ENCODE measurements at regions not wholly inside any gene's neighbourhood (a gene's known extent, or its start where the extent isn't known, plus 50 kb on each side); places are given as distances from the start of the nearest gene placed in this dataset.
A peak's percentile ranks its signal among the peaks of the same experiment; 100 is the strongest.

- DNase-seq: peak; percentile 59
- H3K27me3 ChIP-seq (replicated peaks): no peaks in the 10 kb centered on the region
Observed at GRCh38 chr11:27213232-27213660, 149.8 kb downstream of the CCDC34 start.

GRCh38 chr11:27212248-27212780, 150.7 kb downstream of the CCDC34 start:
- in situ Hi-C loops (cut with HindIII; ENCODE audit: low pct_ligation_motif_present, low sequenced_read_pairs): no loop called here
- H3K27ac ChIP-seq: no peak overlapping the region
- H3K4me3 ChIP-seq (ENCODE audit: low read depth, low read length): no peak overlapping the region
- no peaks in the 10 kb centered on the region for H3K27me3 ChIP-seq (replicated peaks)
- no peak for DNase-seq
- TF ChIP-seq, protein P1, sequence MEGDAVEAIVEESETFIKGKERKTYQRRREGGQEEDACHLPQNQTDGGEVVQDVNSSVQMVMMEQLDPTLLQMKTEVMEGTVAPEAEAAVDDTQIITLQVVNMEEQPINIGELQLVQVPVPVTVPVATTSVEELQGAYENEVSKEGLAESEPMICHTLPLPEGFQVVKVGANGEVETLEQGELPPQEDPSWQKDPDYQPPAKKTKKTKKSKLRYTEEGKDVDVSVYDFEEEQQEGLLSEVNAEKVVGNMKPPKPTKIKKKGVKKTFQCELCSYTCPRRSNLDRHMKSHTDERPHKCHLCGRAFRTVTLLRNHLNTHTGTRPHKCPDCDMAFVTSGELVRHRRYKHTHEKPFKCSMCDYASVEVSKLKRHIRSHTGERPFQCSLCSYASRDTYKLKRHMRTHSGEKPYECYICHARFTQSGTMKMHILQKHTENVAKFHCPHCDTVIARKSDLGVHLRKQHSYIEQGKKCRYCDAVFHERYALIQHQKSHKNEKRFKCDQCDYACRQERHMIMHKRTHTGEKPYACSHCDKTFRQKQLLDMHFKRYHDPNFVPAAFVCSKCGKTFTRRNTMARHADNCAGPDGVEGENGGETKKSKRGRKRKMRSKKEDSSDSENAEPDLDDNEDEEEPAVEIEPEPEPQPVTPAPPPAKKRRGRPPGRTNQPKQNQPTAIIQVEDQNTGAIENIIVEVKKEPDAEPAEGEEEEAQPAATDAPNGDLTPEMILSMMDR (IDR thresholded peaks at IDR 0.05; ENCODE audit: low read depth, low read length, missing control alignments): no peak
- H3K36me3 ChIP-seq (replicated peaks): no peaks in the 10 kb centered on the region

More at GRCh38 chr11:27213232-27213660, 149.8 kb downstream of the CCDC34 start:
- Histone ChIP-seq H3K27ac (peak overlapping the region; percentile 55), H3K36me3 (replicated peaks) (no peaks in the 10 kb centered on the region), H3K4me3 (ENCODE audit: low read depth, low read length) (no peak overlapping the region)
- TF ChIP-seq, protein P1 (IDR thresholded peaks at IDR 0.05; ENCODE audit: low read depth, low read length, missing control alignments): no peak
- in situ Hi-C loops (cut with HindIII; ENCODE audit: low pct_ligation_motif_present, low sequenced_read_pairs): no loop called here

GRCh38 chr11:27211370-27212127, 151.5 kb downstream of the CCDC34 start:
- H3K4me3 ChIP-seq (ENCODE audit: low read depth, low read length): no peak overlapping the region
- in situ Hi-C loops (cut with HindIII; ENCODE audit: low pct_ligation_motif_present, low sequenced_read_pairs): no loop called here
- DNase-seq: no peak
- TF ChIP-seq, protein P1 (IDR thresholded peaks at IDR 0.05; ENCODE audit: low read depth, low read length, missing control alignments): peak; percentile 63
- H3K27ac ChIP-seq: no peak overlapping the region
- H3K36me3 ChIP-seq (replicated peaks): no peaks in the 10 kb centered on the region
- H3K27me3 ChIP-seq (replicated peaks): no peaks in the 10 kb centered on the region

GRCh38 chr11:27210531-27210930, 152.5 kb downstream of the CCDC34 start:
- in situ Hi-C loops (cut with HindIII; ENCODE audit: low pct_ligation_motif_present, low sequenced_read_pairs): no loop called here
- Histone ChIP-seq H3K4me3 (ENCODE audit: low read depth, low read length) (no peak overlapping the region), H3K27me3 (replicated peaks) (no peaks in the 10 kb centered on the region), H3K36me3 (replicated peaks) (no peaks in the 10 kb centered on the region), H3K27ac (no peak overlapping the region)
- no peak for DNase-seq
- TF ChIP-seq, protein P1 (IDR thresholded peaks at IDR 0.05; ENCODE audit: low read depth, low read length, missing control alignments): no peak

- Histone ChIP-seq H3K36me3 (replicated peaks) (no peaks in the 10 kb centered on the region), H3K4me3 (ENCODE audit: low read depth, low read length) (no peak overlapping the region), H3K27ac (peak overlapping the region; percentile 51), H3K27me3 (replicated peaks) (no peaks in the 10 kb centered on the region)
- TF ChIP-seq, protein P1 (IDR thresholded peaks at IDR 0.05; ENCODE audit: low read depth, low read length, missing control alignments): no peak
- in situ Hi-C loops (cut with HindIII; ENCODE audit: low pct_ligation_motif_present, low sequenced_read_pairs): no loop called here
- peak; percentile 95 for DNase-seq
Observed at GRCh38 chr11:27209562-27210005, 153.4 kb downstream of the CCDC34 start.
